HG02870 (cell line): ENCODE measurements at regions not wholly inside any gene's neighbourhood (a gene's known extent, or its start where the extent isn't known, plus 50 kb on each side); places are given as distances from the start of the nearest gene placed in this dataset.

Source experiments
- ATAC-seq: cut with Tn5 transposase; IDR thresholded peaks from one replicate; pipeline ENCODE4 v1.9.1; 2021; ENCODE audit warnings: mild to moderate bottlenecking, moderate library complexity; ENCODE audit not compliant: unreplicated experiment

DNA sequence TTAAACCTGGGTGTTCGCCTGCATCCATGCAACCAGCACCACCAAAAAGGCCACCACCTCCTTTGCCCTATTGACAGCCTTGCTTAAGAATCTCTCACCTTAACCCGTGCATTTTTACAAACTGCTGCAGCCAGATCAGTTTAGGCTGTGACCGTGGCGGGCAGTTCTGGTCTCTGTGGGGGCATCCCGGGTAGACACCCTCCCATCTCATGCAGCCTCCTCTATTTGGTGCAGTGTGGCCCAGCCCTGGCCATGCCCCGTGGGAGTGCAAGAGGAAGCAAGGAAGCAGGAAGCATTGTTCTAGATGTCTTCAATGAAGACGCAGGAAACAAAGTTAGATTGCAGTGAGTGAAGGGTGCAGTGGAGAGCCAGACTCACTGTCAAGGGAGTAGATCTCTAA is 108.8 kb upstream of the MVB12B start:
- no peak for ATAC-seq

DNA sequence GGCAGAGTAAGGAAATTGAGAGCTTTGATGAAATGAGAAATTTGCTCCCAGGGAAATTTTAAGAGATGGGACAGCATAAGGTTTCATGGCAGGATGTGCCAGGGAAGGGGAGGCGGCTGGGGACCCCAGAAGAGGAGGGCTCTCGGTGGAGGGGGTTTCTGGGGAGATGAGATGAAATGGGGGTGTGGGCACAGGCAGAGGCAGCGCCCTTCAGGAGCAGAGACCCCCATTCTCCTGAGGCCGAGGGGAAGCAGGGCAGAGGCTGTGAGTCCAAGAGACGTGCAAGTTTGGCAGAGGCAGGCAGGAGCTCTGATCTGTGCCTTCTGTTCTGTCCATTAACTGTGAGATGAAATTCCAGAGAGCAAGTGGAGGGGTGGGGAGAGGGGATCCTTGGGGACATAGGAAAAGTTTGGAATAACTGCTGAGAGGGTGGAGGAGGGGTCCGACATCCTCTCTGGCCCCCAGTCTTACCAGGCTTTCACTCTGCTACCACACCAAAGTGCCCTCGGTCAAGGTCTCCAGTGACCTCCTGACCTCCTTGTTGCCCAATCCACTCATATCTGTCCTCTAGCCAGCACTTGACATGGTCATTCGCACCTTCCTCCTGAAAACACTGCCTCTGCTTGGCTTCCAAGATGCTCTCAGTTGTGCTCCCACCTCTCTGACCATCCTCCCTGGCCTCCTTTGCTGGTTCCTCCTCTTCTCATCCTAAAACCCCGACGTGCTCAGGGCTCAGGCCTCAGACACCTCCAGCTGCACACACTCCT is 108.1 kb upstream of the MVB12B start:
- no peak for ATAC-seq

DNA sequence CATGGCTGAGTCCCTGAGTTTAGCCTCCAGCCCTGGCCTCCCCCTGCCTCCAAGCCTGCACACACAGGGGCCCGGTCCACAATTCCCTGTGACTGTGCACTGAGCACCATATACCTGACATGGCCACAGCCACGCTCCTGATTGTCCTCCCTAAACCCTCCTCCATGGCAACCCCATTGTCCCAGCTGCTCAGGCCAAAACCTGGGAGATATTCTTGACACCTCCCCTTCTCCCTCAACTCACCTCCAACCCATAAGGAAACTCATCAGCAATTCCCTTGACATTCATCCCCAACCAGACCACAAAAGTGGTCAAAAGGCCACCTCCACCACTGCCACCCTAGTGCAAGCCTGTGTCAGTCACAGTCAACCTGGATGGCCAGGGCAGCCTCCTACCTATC is 107.5 kb upstream of the MVB12B start:
- ATAC-seq = no peak

DNA sequence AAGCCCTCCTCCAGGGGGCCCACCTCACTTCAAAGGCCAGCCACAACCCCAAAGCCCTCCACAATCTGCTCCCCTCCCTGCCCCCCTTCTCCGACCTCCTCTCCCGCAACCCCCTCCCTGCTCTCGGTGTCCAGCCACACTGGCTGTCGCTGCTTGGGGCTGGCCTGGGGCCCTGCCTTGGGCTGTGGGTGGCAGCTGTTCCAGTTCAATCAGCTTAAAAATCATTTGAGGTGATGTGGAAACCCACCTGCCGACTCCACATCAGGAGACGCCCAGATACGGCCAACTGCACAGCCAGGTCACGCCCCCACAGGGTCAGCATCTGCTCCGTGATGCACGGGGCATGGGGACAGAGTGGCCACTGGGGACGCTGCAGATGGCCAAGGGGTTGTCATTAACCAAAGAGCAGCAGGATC is 107.0 kb upstream of the MVB12B start:
- ATAC-seq = no peak

DNA sequence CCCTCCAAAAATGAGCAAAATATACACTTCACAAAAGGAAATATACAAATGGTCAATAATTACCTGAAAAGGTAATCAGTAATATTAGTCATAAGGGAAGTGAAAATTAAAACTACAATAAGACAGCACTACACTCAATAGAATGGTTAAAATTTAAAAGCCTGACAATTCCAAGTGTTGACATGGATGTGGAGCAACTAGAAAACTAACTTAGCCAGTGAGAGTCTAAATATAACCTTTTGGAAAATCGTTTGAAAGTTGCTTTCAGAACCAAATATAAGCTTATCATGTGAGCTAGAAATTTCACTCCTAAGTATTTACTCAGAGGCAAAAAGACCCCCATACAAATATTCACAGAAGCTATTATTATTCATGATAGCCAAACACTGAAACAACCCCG is 105.1 kb upstream of the MVB12B start:
- ATAC-seq = no peak

DNA sequence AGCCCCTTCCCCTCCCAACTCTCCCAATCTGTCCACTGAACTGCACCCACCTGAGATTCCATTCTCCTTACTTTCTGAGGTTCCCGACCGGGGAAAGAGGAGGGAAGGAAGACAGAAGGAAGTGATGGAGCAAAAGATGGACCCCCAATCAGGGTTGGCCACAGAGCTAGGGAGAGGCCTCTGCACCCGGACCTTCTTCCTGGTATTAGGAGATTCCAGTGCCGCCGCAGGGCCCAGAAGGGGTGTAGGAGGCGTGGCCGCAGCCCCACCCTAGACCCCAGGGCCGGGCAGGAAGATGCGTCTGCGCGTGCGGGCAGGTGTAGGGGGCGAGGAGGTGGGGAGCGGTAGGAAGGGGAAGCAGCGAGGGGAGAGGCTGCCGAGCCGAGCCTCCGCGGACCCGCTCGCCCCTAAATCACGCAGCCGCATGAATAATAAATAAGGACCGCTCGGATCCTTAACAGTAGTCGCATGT is 104.2 kb upstream of the MVB12B start:
- ATAC-seq = no peak

DNA sequence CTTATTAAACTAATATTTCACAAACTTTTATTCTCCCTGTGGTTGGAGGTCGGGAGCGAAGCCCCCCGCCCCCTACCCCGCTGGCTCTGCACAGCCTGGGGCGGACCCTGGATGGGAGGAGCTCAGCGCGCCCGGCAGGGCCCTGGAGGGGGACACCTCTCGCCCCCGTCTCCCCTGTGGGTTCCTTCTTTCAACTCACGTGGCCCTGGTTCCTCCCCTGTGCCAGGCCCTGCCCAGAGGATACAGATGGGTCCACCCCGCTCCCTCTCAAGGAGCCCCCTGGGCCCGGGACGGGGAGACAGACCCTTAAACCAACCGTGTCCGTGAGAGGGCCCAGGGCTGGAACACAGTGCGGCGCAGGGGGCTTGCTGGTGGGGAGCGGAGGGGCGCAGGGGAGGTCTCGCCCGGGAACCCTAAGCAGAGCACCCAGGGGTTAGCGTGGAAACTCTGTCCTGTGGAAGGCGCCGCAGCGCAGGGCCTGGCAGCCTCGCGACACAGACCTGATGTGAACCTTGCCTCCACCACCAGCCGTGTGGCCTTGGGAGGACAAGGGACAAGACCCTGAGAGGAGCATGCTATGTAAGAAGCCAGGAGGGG is 103.7 kb upstream of the MVB12B start:
- ATAC-seq = no peak

DNA sequence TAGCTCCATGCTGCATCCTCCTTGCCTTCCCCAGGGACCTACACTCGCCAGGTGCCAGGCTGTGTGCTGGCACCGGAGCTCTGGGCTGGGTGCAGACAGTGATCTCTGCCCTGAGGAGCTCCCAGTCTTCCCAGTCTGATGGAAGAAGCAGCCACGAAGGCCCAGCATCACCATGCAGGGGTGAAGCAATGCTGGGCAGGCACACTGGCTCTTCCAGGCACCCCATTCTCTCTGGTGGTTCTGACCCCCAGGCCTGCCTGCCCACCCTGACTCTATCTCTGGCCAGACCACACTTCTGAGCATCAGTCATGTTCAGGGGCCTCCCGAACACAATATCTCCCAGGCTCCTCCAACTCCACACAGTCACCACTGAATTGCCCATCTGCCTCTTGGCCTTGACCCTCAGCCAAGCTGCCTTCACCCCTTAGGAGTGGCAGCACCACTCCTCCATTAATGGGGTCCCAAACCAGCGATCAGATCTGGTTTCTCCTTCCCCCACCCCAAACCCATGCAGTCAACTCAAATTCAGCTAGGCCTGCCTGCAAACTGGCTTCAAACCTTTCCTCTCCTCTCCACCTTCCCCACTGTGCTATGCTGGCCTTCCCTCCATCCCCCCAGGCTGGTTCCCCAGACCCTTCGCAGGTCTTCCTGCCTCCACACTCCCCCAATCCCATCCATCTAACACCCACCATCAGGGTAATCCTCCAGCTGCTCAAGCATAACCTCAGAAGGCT is 102.7 kb upstream of the MVB12B start:
- ATAC-seq = no peak

DNA sequence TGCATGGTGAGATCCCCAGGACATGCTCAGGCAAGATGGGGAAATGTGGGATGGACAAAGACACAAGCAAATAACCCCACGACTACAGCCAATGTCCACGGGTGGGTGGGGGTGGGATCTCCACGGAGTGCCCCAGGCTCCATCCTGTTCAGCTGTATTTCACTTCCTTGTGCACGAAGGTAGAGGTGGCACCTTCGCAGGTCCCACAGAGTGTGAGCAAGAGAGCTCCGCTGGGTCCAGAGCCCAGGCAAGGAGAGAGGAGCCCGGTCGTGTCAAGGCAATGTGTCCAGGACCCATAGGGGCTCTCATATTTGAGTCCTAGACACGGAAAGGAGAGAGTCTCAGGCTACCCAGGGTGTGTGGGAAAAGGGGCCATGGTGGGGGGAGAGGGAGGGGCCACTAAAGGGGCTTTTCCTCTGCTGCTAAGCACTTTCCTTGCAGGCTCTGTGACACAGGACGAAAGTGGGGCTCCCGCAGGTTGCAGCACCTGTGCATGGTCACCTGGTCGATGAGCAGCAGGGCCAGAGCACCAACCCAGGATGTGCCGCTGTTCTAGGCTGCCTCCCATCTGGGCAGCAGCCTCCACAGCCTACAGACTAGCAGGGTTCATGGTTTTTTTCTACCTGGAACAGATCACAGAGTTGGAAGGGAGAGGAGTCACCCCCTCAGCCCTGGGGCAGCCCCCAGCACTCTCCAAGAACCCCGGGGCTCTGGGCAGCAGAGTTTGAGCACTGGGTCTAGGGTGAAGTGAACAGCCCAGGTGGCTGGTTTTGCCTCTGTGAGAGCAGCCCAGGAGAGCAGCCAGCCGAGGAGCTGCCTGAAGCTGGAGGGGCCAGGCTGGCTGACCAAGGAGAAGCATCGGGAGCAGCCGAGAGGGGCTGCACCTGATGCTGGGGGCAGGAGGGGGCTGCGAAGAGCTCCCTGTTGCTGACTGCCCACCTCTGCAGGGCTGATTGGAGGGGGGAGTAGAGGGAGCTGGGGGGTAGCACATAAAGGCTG is 100.7 kb upstream of the MVB12B start:
- ATAC-seq = no peak

DNA sequence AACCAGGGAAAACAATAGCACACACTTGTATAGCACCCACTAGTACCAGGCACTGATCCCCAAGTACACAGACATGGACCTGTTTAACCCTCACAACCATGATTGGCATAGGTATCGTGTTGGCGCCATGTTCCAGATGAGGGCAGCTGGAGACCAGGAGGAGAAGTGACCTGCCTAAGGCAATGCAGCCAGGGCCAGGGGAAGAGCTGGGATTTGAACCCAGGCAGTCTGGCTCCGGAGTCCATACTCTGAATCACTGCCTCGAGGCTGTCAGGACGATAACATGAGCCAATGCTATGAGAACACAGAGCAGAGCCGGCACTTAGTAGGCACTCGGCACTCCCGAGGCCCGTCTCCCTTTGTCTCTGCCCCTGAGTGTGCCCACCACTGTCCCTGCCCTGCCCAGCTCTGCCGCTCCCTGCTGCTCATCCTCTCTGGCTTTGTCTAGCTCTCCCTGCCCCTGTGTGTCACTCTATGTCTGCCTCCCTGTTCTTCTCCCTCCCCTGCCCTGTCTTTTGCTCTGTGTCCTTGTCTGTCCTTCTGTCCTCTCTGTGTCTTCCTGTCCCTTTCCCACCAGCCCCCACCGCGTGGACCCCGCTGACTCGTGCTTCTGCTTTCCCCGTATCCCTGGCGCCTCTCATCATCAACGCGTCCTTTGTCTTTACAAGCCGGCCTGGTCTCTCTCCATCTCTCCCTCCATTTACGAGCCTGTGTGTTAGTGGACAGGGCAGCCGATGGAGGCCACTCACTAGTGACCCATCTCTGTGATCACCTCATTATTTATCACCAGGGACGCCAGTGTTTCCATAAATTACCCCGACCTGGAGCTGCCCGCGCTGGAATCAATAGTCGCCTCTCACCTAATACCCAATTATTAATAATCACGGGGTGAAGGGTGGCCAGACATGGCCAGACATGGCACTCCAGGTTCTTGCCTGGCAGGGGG is 99.4 kb upstream of the MVB12B start:
- no peak for ATAC-seq

DNA sequence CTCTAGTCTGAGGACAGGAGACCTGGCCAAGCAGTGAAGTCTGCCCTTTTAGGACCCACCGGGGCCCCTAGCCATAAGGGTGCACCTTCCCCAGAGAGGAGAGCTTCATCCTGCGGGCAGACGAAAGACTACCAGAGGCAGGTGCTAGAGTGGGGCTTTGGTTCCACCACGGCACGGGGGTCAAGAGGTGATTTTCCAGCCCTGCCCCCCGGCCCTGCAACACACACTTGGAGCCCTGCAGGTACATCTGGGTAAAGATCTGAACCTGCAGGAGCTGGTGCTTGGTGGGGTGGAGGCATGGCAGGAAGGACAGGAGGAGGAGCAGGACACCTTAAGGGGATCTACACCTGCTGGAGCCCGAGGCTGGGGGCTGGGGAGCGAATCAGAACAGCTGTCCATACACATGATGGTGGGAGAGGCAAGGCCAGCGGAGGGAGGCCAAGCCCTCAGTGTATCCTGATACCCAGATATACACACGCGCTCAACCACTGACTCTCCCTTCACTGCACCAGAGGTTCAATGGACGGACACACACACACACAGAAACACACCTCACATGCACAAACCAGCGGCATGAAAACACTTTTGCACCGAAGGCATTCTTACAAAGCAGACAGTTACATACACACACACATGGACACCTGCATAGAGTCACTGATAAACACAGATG is 98.4 kb upstream of the MVB12B start:
- no peak for ATAC-seq

DNA sequence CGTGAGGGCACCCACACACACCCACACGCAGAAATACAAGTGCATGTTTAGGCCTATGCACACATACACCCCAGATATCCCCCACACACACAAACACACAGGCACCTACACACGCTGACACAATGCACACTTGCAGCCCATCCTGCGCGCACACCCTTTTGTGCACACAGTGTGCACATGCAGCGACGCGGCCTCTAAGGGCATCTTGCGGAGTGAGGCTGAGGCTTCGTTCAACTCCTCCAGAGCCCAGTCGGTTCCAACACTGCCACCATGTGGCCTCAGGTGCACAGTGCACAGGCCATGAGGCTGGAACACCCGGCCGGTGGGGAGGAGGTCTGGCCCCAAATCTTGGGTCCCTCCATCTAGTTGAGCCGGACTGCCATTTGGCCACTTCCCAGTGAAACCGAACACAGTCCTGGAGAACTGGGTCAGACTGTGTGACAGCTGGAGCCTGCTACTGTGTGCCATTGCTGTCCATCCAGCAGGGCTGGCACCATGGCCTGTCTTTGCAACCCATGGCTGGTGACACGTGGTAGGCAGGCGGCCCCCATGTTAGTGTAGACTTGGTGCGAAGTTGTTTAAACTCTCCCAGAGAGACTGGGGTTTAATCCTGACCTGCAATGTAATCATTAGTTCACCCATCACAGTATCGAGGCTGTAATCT is 97.7 kb upstream of the MVB12B start:
- peak; percentile 54 for ATAC-seq

DNA sequence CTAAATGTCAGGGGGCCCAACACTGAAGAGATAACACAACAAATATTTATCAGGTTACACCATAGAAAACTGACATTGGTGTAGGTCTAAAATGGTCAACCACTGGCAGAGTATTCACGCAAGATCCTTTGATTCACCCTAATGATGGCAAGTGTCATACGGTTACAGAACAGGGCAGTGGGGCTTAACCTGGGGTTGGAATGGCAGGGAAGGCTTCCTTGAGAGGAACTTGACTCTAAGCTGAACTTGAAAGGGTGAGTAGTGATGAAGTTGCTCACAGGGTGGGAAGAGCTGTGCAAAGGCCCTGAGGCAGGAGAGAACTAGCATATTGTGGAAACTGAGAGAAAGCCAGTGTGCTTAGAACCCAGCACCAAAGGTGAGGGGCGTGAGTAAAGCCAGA is 97.1 kb upstream of the MVB12B start:
- ATAC-seq = no peak

DNA sequence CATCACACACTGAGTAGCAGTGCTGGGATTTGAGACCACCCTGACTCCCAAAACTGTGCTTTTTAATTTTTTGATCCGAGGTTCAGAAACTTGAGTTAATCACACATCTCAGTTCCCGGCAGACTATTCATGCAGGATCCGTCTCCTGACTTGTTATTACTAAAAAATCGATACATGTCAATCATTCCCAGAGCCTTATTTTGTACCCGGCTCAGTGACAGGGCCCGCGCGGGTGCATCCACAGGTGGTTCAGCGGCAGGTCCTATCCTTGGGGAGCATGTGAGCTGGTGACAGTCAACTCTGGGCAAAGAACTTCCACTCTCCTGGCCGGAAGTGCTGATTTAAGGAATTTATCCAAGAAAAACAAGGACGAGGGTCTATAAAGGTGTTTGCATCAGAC is 95.9 kb upstream of the MVB12B start:
- ATAC-seq = no peak

DNA sequence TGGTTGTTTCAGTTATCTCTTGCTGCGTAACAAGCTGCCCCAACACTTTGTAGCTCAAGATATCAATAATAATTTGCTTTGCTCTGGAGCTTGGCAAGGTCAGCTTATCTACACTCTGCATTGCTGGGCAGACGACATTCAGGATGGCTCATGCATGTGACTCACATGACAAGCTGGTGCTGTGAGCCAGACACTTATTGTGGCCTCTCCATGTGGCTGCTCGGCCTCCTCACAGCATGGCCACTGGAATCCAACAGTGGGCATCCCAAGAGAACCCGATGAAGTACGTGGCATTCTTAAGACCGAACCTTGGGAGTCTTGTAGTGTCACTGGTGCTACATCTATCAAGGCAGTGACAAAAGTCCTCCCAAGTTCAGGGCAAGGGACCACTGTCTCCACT is 94.2 kb upstream of the MVB12B start:
- no peak for ATAC-seq

DNA sequence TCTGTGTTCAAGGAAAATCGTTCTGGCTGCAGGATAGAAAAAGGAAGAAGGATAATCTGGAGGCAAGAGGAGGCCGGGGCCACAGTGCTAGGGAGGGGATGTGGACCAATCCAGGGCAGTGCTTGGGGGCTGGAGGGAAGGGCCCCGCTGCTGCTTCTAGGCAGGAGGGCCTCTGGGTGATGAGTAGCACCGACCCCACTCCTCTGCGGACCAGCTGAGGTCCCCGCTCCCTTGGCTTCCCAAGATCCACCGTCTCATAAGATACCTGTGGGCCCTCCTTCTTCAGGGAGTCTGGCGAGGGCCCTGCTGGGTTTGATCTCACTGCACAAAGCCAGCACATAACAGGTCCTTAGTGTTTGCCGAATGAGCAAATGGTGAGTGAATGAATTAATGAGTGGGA is 93.5 kb upstream of the MVB12B start:
- no peak for ATAC-seq

DNA sequence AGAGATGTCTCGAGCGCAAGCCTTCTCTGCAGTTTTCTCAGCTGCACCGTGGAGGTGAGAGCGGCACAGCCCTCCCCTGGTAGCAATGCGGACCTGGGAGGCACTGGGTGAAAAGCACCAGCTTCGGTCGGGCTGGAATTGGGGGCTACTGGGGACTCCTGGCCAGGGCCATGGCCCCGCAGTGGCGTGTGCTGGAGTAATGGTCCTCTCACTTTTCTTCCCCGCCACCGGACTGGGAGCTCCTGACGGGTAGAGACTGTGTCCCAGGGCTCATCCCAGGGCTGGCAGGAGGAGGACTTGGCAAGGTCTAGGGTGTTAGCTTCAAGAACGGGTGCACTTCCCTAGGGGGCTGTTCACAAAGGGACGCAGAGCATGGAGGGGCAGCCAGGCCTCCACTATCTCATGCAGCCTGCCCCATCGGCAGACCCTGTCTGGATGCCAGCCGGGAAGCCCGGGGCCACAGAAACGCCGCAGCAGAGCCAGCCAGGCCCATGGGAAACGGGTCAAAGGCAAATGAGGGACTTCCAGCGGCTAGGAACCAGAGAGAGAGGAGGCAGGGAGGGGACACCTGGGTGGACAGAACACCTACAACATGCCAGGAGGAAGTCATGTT is 92.6 kb upstream of the MVB12B start:
- ATAC-seq = no peak

DNA sequence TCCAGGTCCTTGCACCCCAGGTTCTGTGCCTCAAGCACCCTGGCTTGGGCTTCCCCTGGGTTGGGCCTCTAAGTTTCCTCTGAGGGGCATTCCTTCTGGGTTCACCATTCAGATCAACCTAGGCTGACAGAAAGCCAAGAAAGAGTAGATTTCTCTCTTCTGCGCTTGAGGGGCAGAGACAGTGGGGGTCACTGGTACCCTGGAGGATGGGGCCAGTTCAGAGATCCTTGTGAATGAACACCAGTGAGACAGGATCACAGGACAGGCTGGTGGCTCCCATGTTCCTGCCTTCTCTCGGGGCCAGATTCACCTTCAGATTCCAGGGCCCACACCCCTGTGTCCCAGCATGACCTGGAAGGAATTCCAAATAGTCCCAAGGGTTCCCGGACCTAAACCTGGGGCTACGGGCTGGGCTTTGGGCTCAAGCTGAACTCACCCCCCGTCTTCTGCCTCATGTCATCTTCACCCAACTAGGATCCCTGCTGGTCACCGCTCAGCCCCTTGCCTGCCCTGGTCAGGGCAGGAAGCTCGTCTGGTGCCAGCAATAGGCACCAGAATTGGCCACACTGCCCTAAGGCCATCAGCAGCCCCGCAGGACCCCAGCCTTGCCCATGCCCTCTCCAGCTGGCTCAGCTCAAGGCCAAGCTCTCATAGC is 91.8 kb upstream of the MVB12B start:
- no peak for ATAC-seq
